ENCODE measurements at regions not wholly inside any gene's neighbourhood (a gene's known extent, or its start where the extent isn't known, plus 50 kb on each side); places are given as distances from the start of the nearest gene placed in this dataset.

GRCh38 chr3:20844851-20845250, 658.8 kb upstream of the SGO1 start:
- DNase-seq (ENCODE audit: low read depth in 2 of 2): no peak
- no peak overlapping the region for H3K4me3 ChIP-seq (replicated peaks in 1 of 2; ENCODE audit: low read depth in 2 of 2, low read length in 2 of 2)
- no peak for TF ChIP-seq CTCF (IDR thresholded peaks at IDR 0.05; ENCODE audit: low read depth, low read length)

- TF ChIP-seq CTCF (IDR thresholded peaks at IDR 0.05; ENCODE audit: low read depth, low read length): no peak
- no peak overlapping the region for H3K4me3 ChIP-seq (replicated peaks in 1 of 2; ENCODE audit: low read depth in 2 of 2, low read length in 2 of 2)
- no peak for DNase-seq (ENCODE audit: low read depth in 2 of 2)
These were observed 656.8 kb upstream of the SGO1 start for GRCh38 chr3:20842594-20843436.

- no peak overlapping the region for H3K4me3 ChIP-seq (replicated peaks in 1 of 2; ENCODE audit: low read depth in 2 of 2, low read length in 2 of 2)
- TF ChIP-seq CTCF (IDR thresholded peaks at IDR 0.05; ENCODE audit: low read depth, low read length): no peak
- DNase-seq (ENCODE audit: low read depth in 2 of 2): no peak
These were observed 656.0 kb upstream of the SGO1 start for GRCh38 chr3:20842002-20842401.

GRCh38 chr3:20837676-20838302, 651.8 kb upstream of the SGO1 start:
- DNase-seq (ENCODE audit: low read depth in 2 of 2): no peak
- no peak overlapping the region for H3K4me3 ChIP-seq (replicated peaks in 1 of 2; ENCODE audit: low read depth in 2 of 2, low read length in 2 of 2)
- no peak for TF ChIP-seq CTCF (IDR thresholded peaks at IDR 0.05; ENCODE audit: low read depth, low read length)

GRCh38 chr3:20836801-20837200, 650.8 kb upstream of the SGO1 start:
- DNase-seq (ENCODE audit: low read depth in 2 of 2): no peak
- TF ChIP-seq CTCF (IDR thresholded peaks at IDR 0.05; ENCODE audit: low read depth, low read length): no peak
- no peak overlapping the region for H3K4me3 ChIP-seq (replicated peaks in 1 of 2; ENCODE audit: low read depth in 2 of 2, low read length in 2 of 2)

- no peak for DNase-seq (ENCODE audit: low read depth in 2 of 2)
These were observed 647.0 kb upstream of the SGO1 start for GRCh38 chr3:20832963-20833362.

More at GRCh38 chr3:20832963-20833362, 647.0 kb upstream of the SGO1 start:
- H3K4me3 ChIP-seq (replicated peaks in 1 of 2; ENCODE audit: low read depth in 2 of 2, low read length in 2 of 2): no peak overlapping the region
- TF ChIP-seq CTCF (IDR thresholded peaks at IDR 0.05; ENCODE audit: low read depth, low read length): no peak

All from cardiac fibroblast (primary cell).